Osteoblast (primary cell): ENCODE measurements at regions not wholly inside any gene's neighbourhood (a gene's known extent, or its start where the extent isn't known, plus 50 kb on each side); places are given as distances from the start of the nearest gene placed in this dataset.

ENCODE experiments used
- DNase-seq: peaks from one replicate; pipeline ENCODE4 v3.0.0; 2011; ENCODE audit warnings: low spot score, mixed read lengths; ENCODE audit not compliant: insufficient read length; ENCODE audit errors: missing footprints
- H2AFZ ChIP-seq: 2 replicates; pipeline ENCODE4 v1.6.0; 2011; ENCODE audit warnings: mild to moderate bottlenecking, low read length
- H3K27ac ChIP-seq: 2 replicates; pipeline ENCODE4 v1.5.1; 2011; ENCODE audit warnings: mild to moderate bottlenecking, low read depth, low read length, moderate library complexity
- H3K27me3 ChIP-seq: 2 replicates; pipeline ENCODE4 v1.6.0; 2012; ENCODE audit warnings: mild to moderate bottlenecking, control low read depth, inconsistent platforms, low read length, moderate library complexity; ENCODE audit not compliant: insufficient read depth
- H3K36me3 ChIP-seq: 2 replicates; pipeline ENCODE4 v1.5.1; 2011; ENCODE audit warnings: mild to moderate bottlenecking, low read length, control low read depth, moderate library complexity; ENCODE audit not compliant: insufficient read depth
- H3K4me1 ChIP-seq: 2 replicates; pipeline ENCODE4 v1.5.1; 2011; ENCODE audit warnings: mild to moderate bottlenecking, low read length, control low read depth, moderate library complexity; ENCODE audit not compliant: insufficient read depth
- H3K4me2 ChIP-seq: 2 replicates; pipeline ENCODE4 v1.6.0; 2011; ENCODE audit warnings: mild to moderate bottlenecking, low read length; ENCODE audit not compliant: insufficient read depth
- H3K4me3 ChIP-seq: fragments of 200-600 bp; sonication (generic); 3 replicates; pipeline ENCODE4 v1.5.1; 2012; ENCODE audit warnings: mild to moderate bottlenecking, low read length, inconsistent platforms; ENCODE audit not compliant: insufficient read depth
- H3K79me2 ChIP-seq: 2 replicates; pipeline ENCODE4 v1.6.0; 2012; ENCODE audit warnings: mild to moderate bottlenecking, low read length, control low read depth, inconsistent platforms; ENCODE audit not compliant: insufficient read depth
- H3K9me3 ChIP-seq: 2 replicates; pipeline ENCODE4 v1.5.1; 2011; ENCODE audit warnings: low read depth, low read length, control low read depth
- H4K20me1 ChIP-seq: 2 replicates; pipeline ENCODE4 v1.6.0; 2012; ENCODE audit warnings: mild to moderate bottlenecking, low read length, control low read depth; ENCODE audit not compliant: insufficient read depth
- TF ChIP-seq, protein P1 (sequence below): IDR thresholded peaks from 2 replicates; pipeline ENCODE4 v1.5.1; 2011; ENCODE audit warnings: mild to moderate bottlenecking, low read depth, low read length, moderate library complexity; ENCODE audit errors: extremely low read depth

DNA sequence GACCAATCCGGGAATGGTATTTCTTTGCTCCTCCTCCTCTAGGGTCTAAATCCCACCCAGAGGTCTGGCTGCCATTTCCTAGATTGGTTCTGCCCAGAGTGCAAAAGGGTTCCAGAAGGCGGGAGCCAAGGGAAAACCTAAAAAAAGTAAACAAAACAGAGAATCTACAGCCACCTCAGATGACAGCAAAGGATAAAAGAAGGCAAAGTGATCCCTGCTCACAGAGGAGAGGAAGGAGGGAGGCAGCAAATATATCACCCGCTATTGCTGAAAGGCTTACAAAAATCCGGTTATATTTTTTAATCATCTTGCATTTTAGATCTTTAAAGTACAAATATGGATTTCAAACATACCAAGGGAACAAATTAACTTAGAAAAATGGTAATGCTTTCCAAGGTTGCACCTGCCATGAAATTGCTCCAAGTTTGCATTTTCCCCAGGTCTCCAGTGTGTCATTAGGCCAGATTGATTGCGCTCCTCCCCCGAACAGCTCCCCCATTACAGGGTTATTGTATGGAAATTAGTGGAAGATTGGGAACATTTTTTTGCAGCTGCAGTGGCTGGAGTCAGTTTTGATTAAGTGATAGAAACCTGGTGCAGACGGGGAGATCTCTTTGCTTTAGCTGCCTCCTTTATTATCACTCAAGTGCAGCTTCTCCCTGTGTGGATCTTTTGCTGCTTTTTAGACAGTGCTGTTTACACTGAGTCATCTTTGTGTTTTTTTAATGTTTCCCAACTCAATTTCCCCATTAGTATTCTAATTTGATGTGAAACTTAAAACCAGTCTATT, 280.5 kb upstream of the CAMK1G start:
- H3K9me3 ChIP-seq = no peaks in the 10 kb centered on the region
- H3K79me2 ChIP-seq = no peaks in the 10 kb centered on the region
- H4K20me1 ChIP-seq = no peaks in the 10 kb centered on the region
- H3K4me1 ChIP-seq = peaks cover 5% of the 10 kb centered on the region
- H3K4me2 ChIP-seq = no peak overlapping the region
- no peak overlapping the region for H2AFZ ChIP-seq
- TF ChIP-seq, protein P1, sequence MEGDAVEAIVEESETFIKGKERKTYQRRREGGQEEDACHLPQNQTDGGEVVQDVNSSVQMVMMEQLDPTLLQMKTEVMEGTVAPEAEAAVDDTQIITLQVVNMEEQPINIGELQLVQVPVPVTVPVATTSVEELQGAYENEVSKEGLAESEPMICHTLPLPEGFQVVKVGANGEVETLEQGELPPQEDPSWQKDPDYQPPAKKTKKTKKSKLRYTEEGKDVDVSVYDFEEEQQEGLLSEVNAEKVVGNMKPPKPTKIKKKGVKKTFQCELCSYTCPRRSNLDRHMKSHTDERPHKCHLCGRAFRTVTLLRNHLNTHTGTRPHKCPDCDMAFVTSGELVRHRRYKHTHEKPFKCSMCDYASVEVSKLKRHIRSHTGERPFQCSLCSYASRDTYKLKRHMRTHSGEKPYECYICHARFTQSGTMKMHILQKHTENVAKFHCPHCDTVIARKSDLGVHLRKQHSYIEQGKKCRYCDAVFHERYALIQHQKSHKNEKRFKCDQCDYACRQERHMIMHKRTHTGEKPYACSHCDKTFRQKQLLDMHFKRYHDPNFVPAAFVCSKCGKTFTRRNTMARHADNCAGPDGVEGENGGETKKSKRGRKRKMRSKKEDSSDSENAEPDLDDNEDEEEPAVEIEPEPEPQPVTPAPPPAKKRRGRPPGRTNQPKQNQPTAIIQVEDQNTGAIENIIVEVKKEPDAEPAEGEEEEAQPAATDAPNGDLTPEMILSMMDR = no peak
- H3K36me3 ChIP-seq = no peaks in the 10 kb centered on the region
- H3K27ac ChIP-seq = no peak overlapping the region
- no peak for DNase-seq
- peaks cover 36% of the 10 kb centered on the region for H3K27me3 ChIP-seq
- no peak overlapping the region for H3K4me3 ChIP-seq

DNA sequence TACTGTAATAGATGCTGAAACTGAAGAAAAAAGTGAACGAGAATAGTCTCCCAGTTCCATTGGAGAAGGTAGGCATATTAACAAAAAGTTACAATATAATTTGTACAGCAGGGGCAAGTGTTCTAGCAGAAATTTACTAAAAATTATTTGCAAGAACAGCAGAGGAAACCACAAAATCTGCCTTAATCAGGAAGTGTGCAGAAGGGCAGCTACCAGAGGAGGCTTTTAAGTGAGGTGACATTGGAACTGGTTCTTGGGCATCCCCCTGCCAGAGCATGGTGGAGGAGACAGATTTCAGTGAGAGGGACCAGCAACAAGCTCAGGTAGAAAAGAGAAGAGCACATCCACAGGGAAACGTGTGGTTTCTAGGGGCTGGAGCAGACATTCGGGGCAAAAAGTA, 279.3 kb upstream of the CAMK1G start:
- no peaks in the 10 kb centered on the region for H3K36me3 ChIP-seq
- H3K27me3 ChIP-seq = peaks cover 39% of the 10 kb centered on the region
- TF ChIP-seq, protein P1 = no peak
- no peaks in the 10 kb centered on the region for H3K79me2 ChIP-seq
- H3K4me2 ChIP-seq = no peak overlapping the region
- no peak overlapping the region for H3K27ac ChIP-seq
- H3K4me3 ChIP-seq = no peak overlapping the region
- no peaks in the 10 kb centered on the region for H3K9me3 ChIP-seq
- no peaks in the 10 kb centered on the region for H4K20me1 ChIP-seq
- H2AFZ ChIP-seq = no peak overlapping the region
- H3K4me1 ChIP-seq = peaks cover 5% of the 10 kb centered on the region
- DNase-seq = no peak

DNA sequence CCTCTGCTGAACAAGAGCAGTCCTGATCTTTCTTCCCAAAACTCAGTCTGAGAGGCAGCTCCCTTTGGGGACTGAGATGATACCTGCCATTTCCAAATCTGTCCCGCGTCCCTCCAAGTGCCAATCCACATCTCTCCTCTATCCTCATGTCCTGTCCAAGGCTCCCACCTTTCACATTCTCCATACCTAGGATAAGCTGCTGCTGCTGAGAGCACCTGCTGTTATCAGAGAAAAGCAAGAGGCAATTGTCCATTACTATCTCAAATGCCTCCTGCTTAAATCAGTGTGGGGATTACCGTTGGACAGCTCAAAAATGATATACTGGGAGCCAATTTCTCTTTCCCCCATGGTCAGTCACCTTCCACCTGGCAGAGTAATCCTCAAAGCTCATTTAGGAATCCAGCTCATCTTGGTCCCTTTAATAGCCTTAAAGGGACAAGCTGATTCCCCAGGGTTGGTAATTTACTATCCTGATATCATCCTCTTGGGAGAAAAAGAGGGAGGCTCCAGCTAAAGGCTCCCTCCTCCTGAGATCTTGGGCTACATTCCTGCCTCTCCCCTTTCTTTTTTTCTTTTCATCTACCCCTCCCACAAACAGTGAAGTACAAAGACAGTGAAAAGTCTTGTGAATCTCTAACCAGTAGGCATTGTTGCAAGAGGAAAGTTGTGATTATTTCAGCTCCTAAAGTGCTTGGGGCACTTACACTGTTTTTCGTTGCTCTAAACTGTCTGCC, 278.1 kb upstream of the CAMK1G start:
- Histone ChIP-seq H3K4me2 (no peak overlapping the region), H3K4me1 (peaks cover 5% of the 10 kb centered on the region), H3K79me2 (no peaks in the 10 kb centered on the region), H3K4me3 (no peak overlapping the region), H3K27me3 (peaks cover 39% of the 10 kb centered on the region), H4K20me1 (no peaks in the 10 kb centered on the region), H3K36me3 (no peaks in the 10 kb centered on the region), H3K9me3 (no peaks in the 10 kb centered on the region), H2AFZ (no peak overlapping the region), H3K27ac (no peak overlapping the region)
- no peak for DNase-seq
- TF ChIP-seq, protein P1 = no peak

DNA sequence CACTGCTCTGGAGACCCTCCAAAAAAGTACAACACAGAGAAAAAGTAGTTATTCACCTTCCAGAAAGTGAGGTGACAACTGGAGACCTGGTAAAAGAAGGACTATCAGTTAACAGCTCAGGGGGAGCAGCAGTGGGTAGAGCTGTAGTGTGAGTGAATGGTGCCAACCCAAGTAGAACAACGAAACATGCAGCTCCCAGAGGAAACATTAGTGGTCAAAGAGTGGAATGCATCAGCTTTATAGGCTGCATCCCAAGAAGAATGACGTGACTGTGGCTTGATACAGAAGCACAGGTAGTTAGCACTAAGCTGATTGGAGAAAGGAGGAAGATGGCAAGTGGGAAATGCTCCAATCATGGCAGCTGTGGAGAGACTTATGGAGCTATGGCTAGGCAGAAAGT, 275.7 kb upstream of the CAMK1G start:
- no peaks in the 10 kb centered on the region for H3K36me3 ChIP-seq
- H3K9me3 ChIP-seq = no peaks in the 10 kb centered on the region
- H3K4me3 ChIP-seq = no peak overlapping the region
- TF ChIP-seq, protein P1 = no peak
- peaks cover 5% of the 10 kb centered on the region for H3K4me1 ChIP-seq
- no peak overlapping the region for H3K27ac ChIP-seq
- H3K4me2 ChIP-seq = no peak overlapping the region
- no peaks in the 10 kb centered on the region for H4K20me1 ChIP-seq
- no peak overlapping the region for H2AFZ ChIP-seq
- DNase-seq = no peak
- H3K27me3 ChIP-seq = peaks cover 29% of the 10 kb centered on the region
- no peaks in the 10 kb centered on the region for H3K79me2 ChIP-seq
